HepG2 (cell line): ENCODE measurements at regions not wholly inside any gene's neighbourhood (a gene's known extent, or its start where the extent isn't known, plus 50 kb on each side); places are given as distances from the start of the nearest gene placed in this dataset.
A peak's percentile ranks its signal among the peaks of the same experiment; 100 is the strongest.

Experiments used
- CREBL2 ChIP-seq: sonication (generic); formaldehyde crosslinking; IDR thresholded peaks from 2 replicates; pipeline ENCODE4 v1.8.1; 2023; ENCODE audit warnings: missing genetic modification reagents, mild to moderate bottlenecking, borderline replicate concordance
- ELF4 ChIP-seq: sonication (generic); formaldehyde crosslinking; IDR thresholded peaks from 2 replicates; pipeline ENCODE4 v1.5.0; 2020; ENCODE audit warnings: missing genetic modification reagents, mild to moderate bottlenecking, moderate library complexity, borderline replicate concordance
- GABPA ChIP-seq, 2 experiments: IDR thresholded peaks; 2 replicates each; pipeline ENCODE4 v1.6.1; 2011 to 2016; ENCODE audit warnings: low read depth in 2 of 2, low read length in 1 of 2, missing biosample characterization in 1 of 2, missing genetic modification characterization in 1 of 2
- HNF4G ChIP-seq, 2 experiments: sonication (generic) in 1 of 2; formaldehyde crosslinking in 1 of 2; IDR thresholded peaks; 2 replicates each; pipeline versions ENCODE4 v1.4.0 to v1.6.1; 2011 to 2020; ENCODE audit warnings: borderline replicate concordance in 2 of 2, low read depth in 2 of 2, mild to moderate bottlenecking in 2 of 2, low read length in 1 of 2, missing genetic modification reagents in 1 of 2, moderate library complexity in 1 of 2
- KMT2A ChIP-seq: sonication (generic); formaldehyde crosslinking; IDR thresholded peaks from 2 replicates; pipeline ENCODE4 v1.4.0; 2020; ENCODE audit warnings: missing genetic modification reagents
- LCORL ChIP-seq, 2 experiments: fragments of 450-650 bp in 1 of 2; sonication (generic) in 1 of 2; formaldehyde crosslinking in 1 of 2; IDR thresholded peaks; 2 replicates each; pipeline versions ENCODE4 v1.5.0 to v1.6.1; 2017 to 2020; ENCODE audit warnings: antibody characterized with exemption in 1 of 2, missing genetic modification reagents in 1 of 2
- MAFF ChIP-seq: IDR thresholded peaks from 2 replicates; pipeline ENCODE4 v1.6.1; 2011; ENCODE audit warnings: low read depth, low read length, improper control_type of control experiment
- SETDB1 ChIP-seq: sonication (generic); formaldehyde crosslinking; IDR thresholded peaks from 2 replicates; pipeline ENCODE4 v1.5.1; 2020; ENCODE audit warnings: missing genetic modification reagents, mild to moderate bottlenecking, borderline replicate concordance
- SMAD9 ChIP-seq: sonication (generic); formaldehyde crosslinking; IDR thresholded peaks from 2 replicates; pipeline ENCODE4 v1.5.1; 2020; ENCODE audit warnings: mild to moderate bottlenecking, missing genetic modification reagents
- SP140L ChIP-seq: sonication (generic); formaldehyde crosslinking; IDR thresholded peaks from 2 replicates; pipeline ENCODE4 v1.4.0; 2020; ENCODE audit warnings: missing genetic modification reagents, borderline replicate concordance
- ZBTB33 ChIP-seq: sonication (generic); formaldehyde crosslinking; IDR thresholded peaks from 2 replicates; pipeline ENCODE4 v1.4.0; 2020; ENCODE audit warnings: missing genetic modification reagents
- ZNF136 ChIP-seq: sonication (generic); formaldehyde crosslinking; IDR thresholded peaks from 2 replicates; pipeline ENCODE4 v1.8.1; 2022; ENCODE audit warnings: low read depth, mild to moderate bottlenecking, moderate library complexity, missing genetic modification reagents
- ZNF33B ChIP-seq: sonication (generic); formaldehyde crosslinking; IDR thresholded peaks from 2 replicates; pipeline ENCODE4 v1.5.1; 2020; ENCODE audit warnings: mild to moderate bottlenecking, missing genetic modification reagents
- TF ChIP-seq, protein P1 (sequence below): IDR thresholded peaks from 2 replicates; pipeline ENCODE4 v1.6.1; 2016; ENCODE audit warnings: missing compliant biosample characterization, missing genetic modification reagents, borderline replicate concordance
- TF ChIP-seq, protein P2 (sequence below): sonication (generic); formaldehyde crosslinking; conservative IDR thresholded peaks from 2 replicates; pipeline ENCODE4 v1.4.0; 2020; ENCODE audit warnings: missing genetic modification reagents
- TF ChIP-seq, protein P3 (sequence below): sonication (generic); formaldehyde crosslinking; IDR thresholded peaks from 2 replicates; pipeline ENCODE4 v1.5.0; 2020; ENCODE audit warnings: missing genetic modification reagents, mild to moderate bottlenecking, borderline replicate concordance
- TF ChIP-seq, protein P4 (sequence below): sonication (generic); formaldehyde crosslinking; IDR thresholded peaks from 2 replicates; pipeline ENCODE4 v1.4.0; 2020; ENCODE audit warnings: missing genetic modification reagents

- TF ChIP-seq, protein P1, sequence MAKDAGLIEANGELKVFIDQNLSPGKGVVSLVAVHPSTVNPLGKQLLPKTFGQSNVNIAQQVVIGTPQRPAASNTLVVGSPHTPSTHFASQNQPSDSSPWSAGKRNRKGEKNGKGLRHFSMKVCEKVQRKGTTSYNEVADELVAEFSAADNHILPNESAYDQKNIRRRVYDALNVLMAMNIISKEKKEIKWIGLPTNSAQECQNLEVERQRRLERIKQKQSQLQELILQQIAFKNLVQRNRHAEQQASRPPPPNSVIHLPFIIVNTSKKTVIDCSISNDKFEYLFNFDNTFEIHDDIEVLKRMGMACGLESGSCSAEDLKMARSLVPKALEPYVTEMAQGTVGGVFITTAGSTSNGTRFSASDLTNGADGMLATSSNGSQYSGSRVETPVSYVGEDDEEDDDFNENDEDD: no peak
- TF ChIP-seq ELF4 (CRISPR knock-in tag): no peak
- no peak for TF ChIP-seq SETDB1
- TF ChIP-seq, protein P2, sequence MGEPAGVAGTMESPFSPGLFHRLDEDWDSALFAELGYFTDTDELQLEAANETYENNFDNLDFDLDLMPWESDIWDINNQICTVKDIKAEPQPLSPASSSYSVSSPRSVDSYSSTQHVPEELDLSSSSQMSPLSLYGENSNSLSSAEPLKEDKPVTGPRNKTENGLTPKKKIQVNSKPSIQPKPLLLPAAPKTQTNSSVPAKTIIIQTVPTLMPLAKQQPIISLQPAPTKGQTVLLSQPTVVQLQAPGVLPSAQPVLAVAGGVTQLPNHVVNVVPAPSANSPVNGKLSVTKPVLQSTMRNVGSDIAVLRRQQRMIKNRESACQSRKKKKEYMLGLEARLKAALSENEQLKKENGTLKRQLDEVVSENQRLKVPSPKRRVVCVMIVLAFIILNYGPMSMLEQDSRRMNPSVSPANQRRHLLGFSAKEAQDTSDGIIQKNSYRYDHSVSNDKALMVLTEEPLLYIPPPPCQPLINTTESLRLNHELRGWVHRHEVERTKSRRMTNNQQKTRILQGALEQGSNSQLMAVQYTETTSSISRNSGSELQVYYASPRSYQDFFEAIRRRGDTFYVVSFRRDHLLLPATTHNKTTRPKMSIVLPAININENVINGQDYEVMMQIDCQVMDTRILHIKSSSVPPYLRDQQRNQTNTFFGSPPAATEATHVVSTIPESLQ: no peak
- no peak for TF ChIP-seq GABPA (IDR thresholded peaks at IDR 0.05; ENCODE audit: low read depth, low read length)
- no peak for TF ChIP-seq GABPA (CRISPR knock-in tag; IDR thresholded peaks at IDR 0.05; ENCODE audit: low read depth)
- TF ChIP-seq SP140L: no peak
- TF ChIP-seq, protein P3, sequence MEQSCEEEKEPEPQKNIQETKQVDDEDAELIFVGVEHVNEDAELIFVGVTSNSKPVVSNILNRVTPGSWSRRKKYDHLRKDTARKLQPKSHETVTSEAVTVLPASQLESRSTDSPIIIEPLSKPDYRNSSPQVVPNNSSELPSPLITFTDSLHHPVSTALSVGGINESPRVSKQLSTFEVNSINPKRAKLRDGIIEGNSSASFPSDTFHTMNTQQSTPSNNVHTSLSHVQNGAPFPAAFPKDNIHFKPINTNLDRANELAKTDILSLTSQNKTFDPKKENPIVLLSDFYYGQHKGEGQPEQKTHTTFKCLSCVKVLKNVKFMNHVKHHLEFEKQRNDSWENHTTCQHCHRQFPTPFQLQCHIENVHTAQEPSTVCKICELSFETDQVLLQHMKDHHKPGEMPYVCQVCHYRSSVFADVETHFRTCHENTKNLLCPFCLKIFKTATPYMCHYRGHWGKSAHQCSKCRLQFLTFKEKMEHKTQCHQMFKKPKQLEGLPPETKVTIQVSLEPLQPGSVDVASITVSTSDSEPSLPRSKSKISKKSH (CRISPR knock-in tag): no peak
- no peak for TF ChIP-seq ZNF136 (CRISPR knock-in tag)
- TF ChIP-seq, protein P4, sequence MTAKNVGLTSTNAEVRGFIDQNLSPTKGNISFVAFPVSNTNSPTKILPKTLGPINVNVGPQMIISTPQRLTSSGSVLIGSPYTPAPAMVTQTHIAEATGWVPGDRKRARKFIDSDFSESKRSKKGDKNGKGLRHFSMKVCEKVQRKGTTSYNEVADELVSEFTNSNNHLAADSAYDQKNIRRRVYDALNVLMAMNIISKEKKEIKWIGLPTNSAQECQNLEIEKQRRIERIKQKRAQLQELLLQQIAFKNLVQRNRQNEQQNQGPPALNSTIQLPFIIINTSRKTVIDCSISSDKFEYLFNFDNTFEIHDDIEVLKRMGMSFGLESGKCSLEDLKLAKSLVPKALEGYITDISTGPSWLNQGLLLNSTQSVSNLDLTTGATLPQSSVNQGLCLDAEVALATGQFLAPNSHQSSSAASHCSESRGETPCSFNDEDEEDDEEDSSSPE (CRISPR knock-in tag): no peak
- no peak for TF ChIP-seq LCORL (IDR thresholded peaks at IDR 0.05)
- TF ChIP-seq LCORL (CRISPR knock-in tag; IDR thresholded peaks at IDR 0.05): no peak
- TF ChIP-seq ZNF33B (CRISPR knock-in tag): no peak
- no peak for TF ChIP-seq CREBL2 (CRISPR knock-in tag)
- TF ChIP-seq SMAD9 (CRISPR knock-in tag): no peak
- TF ChIP-seq HNF4G (IDR thresholded peaks at IDR 0.05; ENCODE audit: borderline replicate concordance, low read depth, low read length): no peak
- no peak for TF ChIP-seq HNF4G (CRISPR knock-in tag; IDR thresholded peaks at IDR 0.05; ENCODE audit: borderline replicate concordance, low read depth)
- TF ChIP-seq KMT2A (CRISPR knock-in tag): no peak
- TF ChIP-seq MAFF: peak; percentile 89
- no peak for TF ChIP-seq ZBTB33 (CRISPR knock-in tag)
These were observed 120.2 kb upstream of the IGF1R start (continued) for GRCh38 chr15:98528046-98528725.
